Body of pancreas (tissue), 4 donors: ENCODE measurements at regions not wholly inside any gene's neighbourhood (a gene's known extent, or its start where the extent isn't known, plus 50 kb on each side); places are given as distances from the start of the nearest gene placed in this dataset.
A peak's percentile ranks its signal among the peaks of the same experiment; 100 is the strongest.

Experiments used
- ATAC-seq: fragments of 150-250 bp; one replicate; pipeline ENCODE4 v1.9.1; 2016
- DNase-seq, 4 donors: peaks; one replicate each; pipeline ENCODE4 v3.0.0-alpha.2; 2019
- H3K27ac ChIP-seq, 4 donors: fragments of 200-600 bp; sonication (generic); 1 replicate in 3 of 4; 2 replicates in 1 of 4; pipeline versions ENCODE4 v1.5.1 to v1.6.1; 2016 to 2019; ENCODE audit warnings: mild to moderate bottlenecking in 1 of 4, mixed read lengths in 1 of 4, moderate library complexity in 1 of 4
- H3K27me3 ChIP-seq, 2 donors: fragments of 200-600 bp; sonication (generic); one replicate each; pipeline ENCODE4 v1.6.0; 2016; ENCODE audit warnings: mild to moderate bottlenecking in 1 of 2
- H3K36me3 ChIP-seq, 2 donors: fragments of 200-600 bp; sonication (generic); replicated peaks in 1 of 2; 2 replicates each; pipeline ENCODE4 v1.5.1; 2016; ENCODE audit warnings: low read depth in 2 of 2; ENCODE audit not compliant: insufficient read depth in 1 of 2
- H3K4me1 ChIP-seq: fragments of 200-600 bp; sonication (generic); one replicate; pipeline ENCODE4 v1.6.0; 2016
- H3K4me3 ChIP-seq, 2 donors: fragments of 200-600 bp; sonication (generic); 1 replicate in 1 of 2; 2 replicates in 1 of 2; pipeline ENCODE4 v1.5.1; 2016 to 2019
- H3K9me3 ChIP-seq, 3 donors: fragments of 200-600 bp; sonication (generic); 1 replicate in 2 of 3; 2 replicates in 1 of 3; pipeline ENCODE4 v1.5.1; 2016
- CTCF ChIP-seq, 7 experiments: fragments of 450-650 bp in 4 of 7; fragments of 200-600 bp in 3 of 7; sonication (generic) in 3 of 7; IDR thresholded peaks; one replicate each; pipeline ENCODE4 v1.5.1; 2016 to 2019; ENCODE audit warnings: antibody characterized with exemption in 7 of 7
- POLR2A ChIP-seq, 3 donors: fragments of 450-650 bp; IDR thresholded peaks; one replicate each; pipeline ENCODE4 v1.6.1; 2016; ENCODE audit warnings: antibody characterized with exemption in 3 of 3, mild to moderate bottlenecking in 2 of 3
- WGBS, 2 donors: methylation state at CpG; one replicate each; pipeline ENCODE4 v1.1.5; 2017; 5-methylcytosine and 5-hydroxymethylcytosine counted together
- intact Hi-C: fragments of 100-400 bp; cut with DNase I; formaldehyde crosslinking; loops from one replicate; pipeline ENCODE4 v1.15.1; 2023

GRCh38 chr19:37303591-37304171, 67.2 kb upstream of the ZNF527 start:
- 54 to 55% methylated on average over 26 to 36 of the region's 36 CpGs for WGBS, 2 donors
- no peak overlapping the region for H3K4me3 ChIP-seq
- no peaks in the 10 kb centered on the region for H3K36me3 ChIP-seq
- intact Hi-C loops = no loop called here
- no peak for ATAC-seq
- peaks cover 0 to 14% (median 0%) of the 10 kb centered on the region in 3 donors for H3K9me3 ChIP-seq
- DNase-seq = no peak
- no peaks in the 10 kb centered on the region for H3K27me3 ChIP-seq
- no peaks in the 10 kb centered on the region for H3K4me1 ChIP-seq
- peak overlapping the region in 1 of 4 donors; percentile 21 for H3K27ac ChIP-seq
- no peak for TF ChIP-seq CTCF (IDR thresholded peaks at IDR 0.05)
- TF ChIP-seq POLR2A (IDR thresholded peaks at IDR 0.05) = no peak

GRCh38 chr19:37304190-37304883, 66.6 kb upstream of the ZNF527 start:
- DNase-seq = peak; percentile 20 to 66 (median 44)
- peak; percentile 15 for ATAC-seq
- H3K4me1 ChIP-seq = no peaks in the 10 kb centered on the region
- WGBS, 2 donors = 43 to 56% methylated on average over 15 to 44 of the region's 44 CpGs
- intact Hi-C loops = no loop called here
- TF ChIP-seq CTCF (IDR thresholded peaks at IDR 0.05) (no peak), POLR2A (IDR thresholded peaks at IDR 0.05) (peak in 2 of 3 donors; percentile 17 to 34)
- H3K27me3 ChIP-seq = no peaks in the 10 kb centered on the region
- H3K36me3 ChIP-seq = no peaks in the 10 kb centered on the region
- H3K4me3 ChIP-seq = no peak overlapping the region
- H3K9me3 ChIP-seq = peaks cover 0 to 14% (median 0%) of the 10 kb centered on the region in 3 donors
- peak overlapping the region in 1 of 4 donors; percentile 21 for H3K27ac ChIP-seq

GRCh38 chr19:37304884-37305255, 66.0 kb upstream of the ZNF527 start:
- 83 to 97% methylated on average over 10 to 17 of the region's 17 CpGs for WGBS, 2 donors
- Histone ChIP-seq H3K27ac (no peak overlapping the region), H3K4me1 (no peaks in the 10 kb centered on the region), H3K36me3 (no peaks in the 10 kb centered on the region), H3K9me3 (peaks cover 0 to 14% (median 0%) of the 10 kb centered on the region in 3 donors), H3K27me3 (no peaks in the 10 kb centered on the region), H3K4me3 (no peak overlapping the region)
- ATAC-seq = no peak
- intact Hi-C loops = no loop called here
- DNase-seq = no peak
- TF ChIP-seq CTCF (IDR thresholded peaks at IDR 0.05) (no peak), POLR2A (IDR thresholded peaks at IDR 0.05) (no peak)

- no peak overlapping the region for H3K27ac ChIP-seq
- no peak for ATAC-seq
Measured at GRCh38 chr19:37306383-37306963, 64.4 kb upstream of the ZNF527 start.

More at GRCh38 chr19:37306383-37306963, 64.4 kb upstream of the ZNF527 start:
- no peak for DNase-seq
- no peak for TF ChIP-seq CTCF (IDR thresholded peaks at IDR 0.05)
- no peak for TF ChIP-seq POLR2A (IDR thresholded peaks at IDR 0.05)
- Histone ChIP-seq H3K27me3 (no peaks in the 10 kb centered on the region), H3K9me3 (peaks cover 0 to 14% (median 0%) of the 10 kb centered on the region in 3 donors), H3K4me1 (no peaks in the 10 kb centered on the region), H3K36me3 (no peaks in the 10 kb centered on the region), H3K4me3 (no peak overlapping the region)
- WGBS, 2 donors = 82 to 86% methylated on average over 35 to 41 of the region's 41 CpGs
- intact Hi-C loops = no loop called here
